Astrocyte of the spinal cord (primary cell): ENCODE measurements at regions not wholly inside any gene's neighbourhood (a gene's known extent, or its start where the extent isn't known, plus 50 kb on each side); places are given as distances from the start of the nearest gene placed in this dataset.

Experiments used
- DNase-seq: peaks from one replicate; pipeline ENCODE4 v3.0.0; 2011; ENCODE audit warnings: low read depth, low spot score
- H3K4me3 ChIP-seq: 2 replicates; pipeline ENCODE4 v1.5.1; 2011; ENCODE audit warnings: low read depth, mild to moderate bottlenecking, low read length, moderate library complexity
- in situ Hi-C: cut with HindIII; loops from 2 replicates; pipeline ENCODE4 v1.10.0; 2017; ENCODE audit warnings: low sequenced_read_pairs
- TF ChIP-seq, protein P1 (sequence below): IDR thresholded peaks from 2 replicates; pipeline ENCODE4 v1.5.1; 2012; ENCODE audit warnings: low read depth, mild to moderate bottlenecking, low read length, inconsistent platforms

DNA sequence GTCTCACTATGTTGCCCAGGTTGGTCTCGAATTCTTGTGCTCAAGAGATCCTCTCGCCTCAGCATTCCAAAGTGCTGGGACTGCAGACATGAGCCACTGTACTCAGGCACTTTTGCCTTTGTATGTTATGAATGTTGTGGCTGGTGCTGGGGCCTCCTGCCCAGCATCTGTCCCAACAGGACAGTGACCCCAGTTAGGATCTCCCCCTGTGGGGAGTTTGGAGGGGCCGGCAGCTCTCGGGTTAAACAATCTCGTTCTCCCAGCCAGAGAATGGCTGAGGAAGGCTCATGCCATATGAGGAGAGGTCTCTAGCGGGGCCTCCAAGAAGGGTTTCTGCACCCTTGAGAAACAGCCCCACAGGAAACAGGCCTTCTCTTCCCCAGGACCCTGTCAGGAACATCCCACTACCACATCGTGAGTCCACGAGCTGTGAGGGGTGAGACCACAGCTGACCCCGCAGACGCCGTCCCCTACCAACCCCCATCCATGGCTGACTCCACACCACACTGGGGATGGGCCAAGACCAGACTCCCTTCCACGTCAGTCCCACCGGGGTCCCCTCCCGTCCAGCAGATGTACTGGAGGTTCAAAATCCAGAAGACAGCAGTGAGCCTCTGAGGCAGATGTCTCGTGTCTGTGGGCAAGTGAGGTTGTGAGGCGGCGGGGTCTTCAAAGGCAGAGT lies 54.1 kb downstream of the SHANK2 start:
- TF ChIP-seq, protein P1, sequence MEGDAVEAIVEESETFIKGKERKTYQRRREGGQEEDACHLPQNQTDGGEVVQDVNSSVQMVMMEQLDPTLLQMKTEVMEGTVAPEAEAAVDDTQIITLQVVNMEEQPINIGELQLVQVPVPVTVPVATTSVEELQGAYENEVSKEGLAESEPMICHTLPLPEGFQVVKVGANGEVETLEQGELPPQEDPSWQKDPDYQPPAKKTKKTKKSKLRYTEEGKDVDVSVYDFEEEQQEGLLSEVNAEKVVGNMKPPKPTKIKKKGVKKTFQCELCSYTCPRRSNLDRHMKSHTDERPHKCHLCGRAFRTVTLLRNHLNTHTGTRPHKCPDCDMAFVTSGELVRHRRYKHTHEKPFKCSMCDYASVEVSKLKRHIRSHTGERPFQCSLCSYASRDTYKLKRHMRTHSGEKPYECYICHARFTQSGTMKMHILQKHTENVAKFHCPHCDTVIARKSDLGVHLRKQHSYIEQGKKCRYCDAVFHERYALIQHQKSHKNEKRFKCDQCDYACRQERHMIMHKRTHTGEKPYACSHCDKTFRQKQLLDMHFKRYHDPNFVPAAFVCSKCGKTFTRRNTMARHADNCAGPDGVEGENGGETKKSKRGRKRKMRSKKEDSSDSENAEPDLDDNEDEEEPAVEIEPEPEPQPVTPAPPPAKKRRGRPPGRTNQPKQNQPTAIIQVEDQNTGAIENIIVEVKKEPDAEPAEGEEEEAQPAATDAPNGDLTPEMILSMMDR: no peak

DNA sequence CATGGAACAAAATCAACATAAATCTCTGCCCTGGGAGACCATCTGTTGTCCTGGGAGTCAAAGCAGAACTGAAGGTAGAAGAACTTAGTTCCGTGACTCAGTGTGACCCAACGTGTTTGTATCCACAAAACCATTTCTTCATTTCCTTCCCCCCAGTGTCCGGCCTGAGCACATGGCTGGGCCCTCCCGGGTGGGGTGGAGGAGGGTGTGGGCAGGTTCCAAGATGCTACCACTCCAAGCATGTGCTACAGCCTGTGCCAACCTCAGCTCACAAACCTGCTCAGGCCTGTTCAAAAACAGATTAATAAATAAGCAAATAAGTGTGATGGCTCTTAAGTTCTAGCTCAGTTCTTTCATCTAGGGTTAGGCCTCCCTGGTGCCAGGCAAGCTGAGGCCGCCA lies 55.3 kb downstream of the SHANK2 start:
- H3K4me3 ChIP-seq: no peak overlapping the region
- in situ Hi-C loops: no loop called here
- no peak for DNase-seq
- TF ChIP-seq, protein P1: no peak

More for the DNA sequence above, 54.1 kb downstream of the SHANK2 start:
- H3K4me3 ChIP-seq: no peak overlapping the region
- no peak for DNase-seq
- in situ Hi-C loops: no loop called here

DNA sequence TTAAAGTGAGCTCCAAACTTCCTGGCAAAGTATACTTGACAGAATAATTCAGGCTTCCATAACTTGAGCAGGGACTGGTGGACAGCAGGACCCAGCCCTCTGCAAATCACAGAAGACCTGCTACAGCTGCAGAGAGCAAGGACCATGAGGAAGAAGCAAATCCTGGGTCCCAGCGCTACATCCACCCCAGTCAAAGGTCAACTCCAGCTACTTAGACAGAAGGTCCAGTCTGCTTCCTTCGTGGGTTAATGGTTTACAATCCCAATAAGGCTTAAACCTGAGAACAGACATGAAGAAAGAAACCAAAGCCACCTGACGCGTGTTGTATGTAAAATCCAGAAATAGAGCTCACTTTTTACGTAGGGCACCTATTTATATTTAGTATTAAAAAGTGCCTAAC lies 57.7 kb downstream of the SHANK2 start:
- H3K4me3 ChIP-seq: no peak overlapping the region
- DNase-seq: no peak
- in situ Hi-C loops: no loop called here
- TF ChIP-seq, protein P1: no peak

DNA sequence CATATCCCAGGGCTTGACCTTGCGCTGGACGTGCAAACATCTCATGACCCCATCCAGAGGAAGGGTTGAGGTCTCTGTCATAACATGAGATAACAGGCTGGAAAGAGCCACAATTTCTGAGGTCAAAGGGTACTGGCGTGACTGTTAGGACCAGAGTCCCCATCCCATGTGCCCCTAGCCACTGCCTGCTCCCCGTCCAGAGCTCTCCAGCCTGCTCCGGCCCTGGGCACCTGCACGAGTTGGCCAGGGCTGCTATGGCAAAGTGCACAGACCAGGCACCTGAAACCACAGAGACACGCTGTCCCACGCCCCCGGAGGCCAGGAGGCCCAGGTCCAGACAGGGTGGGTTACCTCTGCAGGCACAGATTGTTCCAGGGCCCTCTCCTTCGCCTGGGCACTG lies 58.9 kb downstream of the SHANK2 start:
- in situ Hi-C loops: no loop called here
- H3K4me3 ChIP-seq: no peak overlapping the region
- DNase-seq: no peak
- TF ChIP-seq, protein P1: no peak

DNA sequence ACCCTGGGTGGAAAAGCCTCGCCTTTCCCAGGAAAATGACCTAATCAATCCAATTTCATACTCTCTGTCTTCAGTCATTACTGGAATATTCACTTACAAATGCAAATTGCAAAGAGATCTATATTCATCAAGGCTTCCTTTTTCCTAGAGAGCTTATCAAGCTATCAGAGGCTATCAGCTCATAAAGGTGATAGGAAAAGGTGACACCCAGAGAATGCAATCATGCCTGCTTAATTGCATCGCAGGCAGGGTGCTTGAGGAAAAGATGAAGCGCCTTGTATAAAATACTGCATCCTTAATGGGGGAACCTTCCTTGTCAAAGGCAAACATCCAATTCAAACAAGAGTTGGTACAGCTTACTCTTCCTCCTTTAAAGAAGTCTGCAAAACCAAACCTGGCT lies 59.7 kb downstream of the SHANK2 start:
- DNase-seq: no peak
- in situ Hi-C loops: no loop called here

DNA sequence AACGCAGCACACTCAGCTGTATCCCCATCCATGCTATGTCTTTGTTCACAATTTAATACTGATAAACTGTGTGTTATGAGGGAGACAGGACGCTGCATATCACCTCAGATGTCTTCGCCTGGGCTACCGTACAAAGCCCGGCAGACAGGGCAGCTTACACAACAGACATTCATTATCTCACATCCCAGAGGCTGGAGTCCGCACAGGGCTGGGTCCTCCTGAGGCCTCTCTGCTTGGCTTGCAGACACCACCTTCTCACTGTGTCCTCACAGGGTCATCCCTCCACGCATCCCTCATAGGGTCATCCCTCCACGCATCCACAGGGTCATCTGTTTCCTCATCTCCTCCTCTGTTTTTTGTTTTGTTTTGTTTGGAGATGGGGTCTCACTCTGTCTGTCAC lies 61.2 kb downstream of the SHANK2 start:
- TF ChIP-seq, protein P1: no peak
- no peak overlapping the region for H3K4me3 ChIP-seq
- in situ Hi-C loops: no loop called here
- DNase-seq: no peak

More for the DNA sequence above, 59.7 kb downstream of the SHANK2 start:
- H3K4me3 ChIP-seq: no peak overlapping the region
- TF ChIP-seq, protein P1: no peak
